GM18867 (cell line): ENCODE measurements at regions not wholly inside any gene's neighbourhood (a gene's known extent, or its start where the extent isn't known, plus 50 kb on each side); places are given as distances from the start of the nearest gene placed in this dataset.

ENCODE experiments used
- ATAC-seq: cut with Tn5 transposase; IDR thresholded peaks from one replicate; pipeline ENCODE4 v1.9.1; 2021; ENCODE audit warnings: mild to moderate bottlenecking, moderate library complexity; ENCODE audit not compliant: unreplicated experiment

DNA sequence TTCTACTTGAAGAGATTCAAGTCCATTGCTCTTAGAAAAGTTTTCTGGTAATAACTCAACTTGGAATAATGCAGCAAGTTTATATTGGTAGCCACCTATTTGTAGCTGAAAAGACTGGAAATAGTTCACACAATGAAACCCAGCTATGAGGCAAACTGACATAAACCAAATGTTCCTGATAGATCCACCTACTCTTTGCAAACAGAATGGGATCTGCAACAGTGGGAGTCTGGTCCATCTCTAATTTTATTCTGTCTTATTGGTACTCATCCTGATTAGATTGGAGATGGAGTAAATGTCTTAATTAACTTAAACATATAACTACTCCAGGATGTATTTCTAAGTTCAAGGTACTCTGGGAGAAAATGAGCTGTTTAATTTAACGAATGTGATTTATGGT, 438.0 kb downstream of the OLFM4 start:
- ATAC-seq = no peak

DNA sequence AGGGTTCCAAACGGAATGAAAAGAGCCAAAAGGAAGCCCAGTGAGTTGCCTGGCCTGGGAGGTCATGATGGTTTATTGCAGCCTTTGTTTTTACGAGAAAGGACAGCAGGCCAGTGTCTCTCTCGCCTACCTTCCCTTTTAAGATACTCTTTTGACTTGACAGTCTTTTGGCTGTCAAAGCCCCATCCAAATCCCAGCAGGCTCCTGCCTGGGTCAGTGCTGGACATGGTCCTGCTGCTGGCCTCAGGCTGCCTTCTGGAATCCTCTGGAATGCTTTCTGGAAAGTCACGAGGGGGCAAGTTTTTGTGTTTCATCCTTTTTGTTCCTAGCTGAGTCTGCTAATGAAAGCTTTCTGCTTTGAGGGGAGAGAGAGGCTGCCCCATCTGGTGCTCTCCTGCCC, 444.8 kb downstream of the OLFM4 start:
- ATAC-seq = no peak

DNA sequence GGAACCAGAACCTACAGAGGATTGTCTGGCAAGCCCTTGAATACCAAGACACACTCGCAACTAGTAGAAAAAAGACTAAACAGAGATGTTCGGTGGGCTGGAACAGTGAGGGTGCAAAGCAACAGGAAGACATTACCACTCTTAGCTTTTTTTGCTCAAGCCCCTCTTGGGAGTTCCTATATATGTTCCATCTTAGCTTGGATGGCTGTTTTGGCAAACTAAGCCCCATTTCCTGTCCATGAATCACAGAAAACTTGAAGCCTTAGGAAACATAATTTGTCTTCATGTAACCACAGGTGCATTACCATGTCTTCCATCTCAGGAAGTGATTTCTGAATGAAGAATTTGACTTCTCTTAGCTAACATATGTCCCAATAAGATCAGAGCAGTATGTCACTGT, 446.3 kb downstream of the OLFM4 start:
- no peak for ATAC-seq

DNA sequence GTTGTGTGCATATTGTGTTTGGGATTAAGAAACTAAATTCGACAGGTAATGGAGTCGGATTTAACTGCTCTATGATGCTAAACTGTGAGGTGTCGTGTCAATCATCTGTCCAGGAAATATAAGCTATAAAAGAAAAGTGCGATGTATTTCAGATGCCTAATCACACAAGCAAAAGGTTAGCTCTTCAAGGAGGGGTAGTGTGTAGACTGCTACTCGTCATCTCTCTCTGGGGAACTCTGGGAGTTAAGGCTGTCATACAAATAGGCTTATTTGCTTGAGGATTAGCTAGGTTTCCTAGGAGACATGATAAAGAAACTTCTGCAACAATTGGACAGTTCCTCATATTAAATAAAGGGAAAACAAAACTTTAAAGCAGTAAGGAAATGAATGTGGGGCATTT, 462.1 kb downstream of the OLFM4 start:
- no peak for ATAC-seq

DNA sequence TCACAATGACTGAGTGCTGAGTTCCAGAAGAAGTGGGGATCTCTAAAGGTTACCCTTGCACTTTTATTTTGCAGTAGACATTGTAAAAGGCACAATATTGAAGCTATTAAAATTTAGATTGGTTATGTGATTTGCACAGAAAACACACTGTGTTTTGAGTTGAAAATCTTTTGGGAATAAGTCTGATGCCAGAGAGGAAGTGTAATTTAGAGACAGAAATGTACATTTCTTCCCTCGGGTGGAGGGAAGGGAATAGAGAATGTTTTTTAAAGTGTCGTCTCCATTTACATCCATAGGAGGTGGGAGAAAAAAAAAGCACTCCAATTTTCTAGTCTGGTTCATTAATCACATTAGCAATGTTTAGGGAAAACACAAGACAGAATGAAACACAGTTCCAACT, 465.8 kb downstream of the OLFM4 start:
- no peak for ATAC-seq

DNA sequence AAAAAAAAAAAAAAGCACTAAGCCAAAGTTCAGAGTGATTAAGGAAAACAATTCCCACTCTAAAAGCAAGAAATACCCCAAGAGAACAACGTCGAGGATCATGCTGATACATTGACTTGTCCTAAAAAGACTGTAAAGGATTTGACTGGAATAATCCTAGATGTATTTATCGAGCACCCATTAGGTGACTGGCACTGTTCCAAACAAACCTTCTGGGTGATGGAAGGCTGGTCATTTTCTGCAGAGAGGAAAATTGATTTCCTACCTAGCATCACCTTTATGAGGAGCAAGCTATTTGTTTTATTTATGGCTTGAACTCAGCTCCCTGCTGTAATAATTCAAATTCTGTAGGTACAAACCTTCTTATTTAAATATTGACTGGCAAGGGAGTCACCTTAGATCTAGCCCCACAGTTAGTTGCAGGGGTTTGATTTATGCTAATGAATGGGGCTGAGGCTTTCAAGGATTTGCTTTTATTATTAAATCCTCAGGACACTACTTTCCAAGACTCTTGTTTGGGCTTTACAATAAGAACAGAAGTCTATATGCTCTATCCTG, 471.0 kb downstream of the OLFM4 start:
- ATAC-seq = no peak

DNA sequence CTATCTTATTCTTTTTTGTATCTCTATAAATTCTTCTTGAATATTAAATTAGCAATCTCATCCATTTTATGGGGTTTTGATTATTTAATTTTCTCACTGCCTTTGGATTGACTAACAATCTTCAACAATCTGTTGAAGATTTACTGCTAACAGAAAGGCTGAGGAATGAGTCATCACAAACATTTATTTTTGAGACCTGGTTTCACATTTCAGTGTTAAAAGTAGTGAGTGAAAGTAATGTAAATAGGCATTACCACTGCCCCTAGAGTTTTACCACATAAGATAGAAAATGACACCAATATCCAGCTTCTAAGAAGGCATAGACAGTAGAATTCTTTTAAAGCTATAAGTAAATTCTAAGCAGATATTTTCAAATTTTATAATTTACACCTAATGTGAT, 472.8 kb downstream of the OLFM4 start:
- peak; percentile 53 for ATAC-seq

DNA sequence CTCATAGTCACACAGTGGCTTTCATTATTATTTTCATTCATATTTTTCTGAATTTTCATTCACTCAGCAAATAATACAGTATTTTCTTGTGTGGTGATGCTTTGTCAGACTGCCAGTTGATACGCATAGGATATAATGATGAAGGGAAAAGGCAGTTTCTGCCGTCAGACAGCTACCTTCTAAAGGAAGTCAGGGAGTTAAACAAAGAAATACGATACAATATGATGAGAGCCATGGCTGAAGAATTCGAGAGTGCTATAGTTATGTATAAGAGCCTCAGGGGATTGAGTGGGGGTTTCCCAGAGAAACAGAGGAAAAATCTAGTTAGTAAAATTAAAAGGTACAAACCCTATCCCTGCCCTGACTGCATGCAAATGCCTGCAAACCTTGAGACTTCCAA, 479.1 kb downstream of the OLFM4 start:
- no peak for ATAC-seq

DNA sequence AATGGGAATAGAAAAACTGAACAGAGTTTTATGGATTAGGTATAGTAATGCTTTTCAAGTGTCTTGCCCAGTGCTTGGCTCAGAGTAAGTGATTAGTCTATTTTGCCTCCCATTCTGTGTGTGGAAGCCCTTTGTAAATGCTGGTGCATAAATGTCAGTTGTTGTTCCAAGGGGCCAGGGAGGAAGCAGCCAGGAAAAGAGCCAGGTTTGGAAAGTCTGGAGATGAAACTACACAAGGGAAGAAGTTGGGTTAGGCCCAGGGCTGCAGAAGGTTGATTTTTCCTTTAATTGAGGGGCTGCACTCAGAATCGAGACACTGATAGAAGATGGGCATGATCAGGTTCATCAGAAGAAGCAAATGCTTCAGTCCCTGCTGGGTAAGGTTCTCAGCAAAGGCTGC, 484.0 kb downstream of the OLFM4 start:
- no peak for ATAC-seq

DNA sequence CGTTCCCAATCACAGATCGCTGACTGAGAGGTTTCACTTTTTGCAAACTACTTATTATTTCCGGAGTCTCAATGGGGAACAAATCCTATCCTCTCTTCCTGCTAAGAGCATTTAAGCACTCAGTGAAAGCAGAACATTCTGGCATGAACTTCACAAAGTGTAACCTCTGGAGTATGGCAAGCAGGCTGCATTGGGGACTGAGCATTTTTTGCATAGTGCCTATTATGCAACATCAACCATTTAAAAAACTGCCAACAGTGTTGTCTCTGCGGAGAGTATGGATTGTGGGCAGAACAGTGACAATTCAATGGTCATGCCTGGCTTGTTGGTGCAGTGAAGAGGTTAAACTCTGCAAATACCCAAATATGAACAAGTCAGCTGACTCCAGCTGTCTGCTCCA, 484.6 kb downstream of the OLFM4 start:
- ATAC-seq = no peak

DNA sequence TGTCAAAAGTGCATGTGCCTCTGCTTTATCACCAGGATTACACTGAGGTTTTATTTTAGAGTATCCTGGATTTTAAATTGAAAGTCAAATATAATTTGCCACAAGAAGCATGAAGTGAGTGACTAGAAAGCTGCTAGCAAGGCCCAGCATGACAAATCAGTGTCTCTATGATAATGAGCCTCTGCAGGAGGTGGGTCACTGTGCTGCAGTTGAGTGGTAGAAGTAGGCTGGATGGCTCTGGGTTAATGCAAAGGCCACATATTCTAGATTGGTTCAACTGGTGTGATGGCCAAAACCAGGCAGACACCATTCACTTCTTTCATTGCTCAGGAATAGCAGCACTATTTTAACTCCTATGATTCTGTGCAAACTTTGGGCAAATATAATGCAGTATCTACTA, 491.5 kb downstream of the OLFM4 start:
- ATAC-seq = no peak

DNA sequence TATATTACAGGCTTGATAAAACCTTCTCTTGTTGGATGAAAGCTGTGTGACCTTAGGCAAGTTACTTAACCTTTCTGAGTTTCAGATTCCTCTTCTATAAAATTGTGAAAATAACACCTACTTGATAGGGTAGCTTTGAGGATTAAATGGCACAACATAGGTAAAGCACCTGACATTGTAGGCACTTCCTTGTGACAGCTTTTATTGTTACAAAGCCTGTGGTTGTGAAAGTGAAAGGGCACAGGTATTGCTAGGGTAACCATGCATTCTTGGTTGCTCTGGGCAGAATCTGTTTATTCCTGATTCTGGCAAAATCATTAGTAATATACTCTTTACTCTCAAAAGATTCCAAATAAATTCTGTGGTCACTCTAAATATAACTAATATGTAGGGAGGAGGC, 493.4 kb downstream of the OLFM4 start:
- no peak for ATAC-seq

DNA sequence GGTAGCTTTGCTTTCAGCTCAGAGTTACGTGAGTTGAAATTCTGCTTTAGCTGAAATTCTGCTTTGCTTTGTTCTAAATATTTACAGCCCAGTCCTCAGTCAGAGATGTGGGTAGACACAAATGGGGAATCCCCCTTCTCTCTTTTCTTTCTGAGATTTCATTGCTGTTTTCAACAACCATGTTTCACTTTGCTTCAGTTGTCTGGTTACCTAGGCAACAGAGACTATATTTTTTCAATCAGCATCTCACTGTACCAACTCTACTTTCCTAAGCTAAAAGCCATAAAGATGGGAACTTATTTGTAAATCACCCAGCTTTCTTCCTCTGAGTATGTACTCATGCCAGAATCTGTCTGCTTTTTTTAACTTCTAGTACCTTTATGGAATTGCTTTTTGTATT, 509.0 kb downstream of the OLFM4 start:
- ATAC-seq = no peak

DNA sequence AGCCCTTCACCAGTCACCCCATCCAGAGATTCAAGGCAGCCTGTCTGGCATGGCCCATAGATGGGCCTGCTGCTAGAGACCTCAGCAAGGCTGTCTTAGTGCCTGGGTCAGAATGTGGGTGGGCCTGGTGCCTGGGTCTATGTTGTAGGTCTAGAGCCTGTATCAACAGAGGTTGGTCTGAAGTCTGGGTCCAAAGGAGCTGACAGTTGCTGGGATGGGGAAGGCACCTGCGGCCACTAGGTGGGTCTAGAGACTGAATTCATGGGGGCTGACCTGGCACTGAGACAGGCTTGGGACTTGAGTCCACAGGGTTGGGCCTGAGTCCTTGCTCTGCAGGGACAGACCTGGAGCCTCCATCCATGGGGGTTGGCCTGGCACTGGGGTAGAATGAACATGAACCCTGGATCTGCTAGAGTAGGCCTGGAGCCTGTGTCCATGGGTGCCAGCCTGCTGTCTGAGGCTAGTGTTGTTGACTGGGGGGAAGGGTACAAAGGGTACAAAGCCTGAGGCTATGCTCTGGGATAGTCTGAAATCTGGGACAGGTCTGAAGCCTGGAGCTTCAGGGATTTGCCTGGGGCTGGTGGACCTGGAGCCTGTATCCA, 516.8 kb downstream of the OLFM4 start:
- ATAC-seq = no peak

DNA sequence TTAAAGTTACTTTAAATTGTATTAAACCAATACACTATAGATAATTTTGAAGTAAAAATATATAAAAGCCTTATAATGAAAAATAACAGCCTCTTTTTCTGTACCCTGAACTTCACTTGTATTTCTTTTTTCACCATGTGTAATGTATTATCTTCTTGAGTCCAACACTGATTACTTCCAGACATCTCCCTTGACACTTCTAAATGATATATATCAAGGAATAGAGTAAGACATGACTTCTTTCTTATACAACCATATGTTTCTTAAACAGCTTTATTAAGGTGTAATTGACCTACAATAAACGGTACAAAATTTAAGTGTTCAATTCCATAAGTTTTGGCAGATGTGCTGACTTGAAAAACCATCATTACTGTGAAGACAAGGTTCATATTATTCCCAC, 531.9 kb downstream of the OLFM4 start:
- ATAC-seq = no peak

DNA sequence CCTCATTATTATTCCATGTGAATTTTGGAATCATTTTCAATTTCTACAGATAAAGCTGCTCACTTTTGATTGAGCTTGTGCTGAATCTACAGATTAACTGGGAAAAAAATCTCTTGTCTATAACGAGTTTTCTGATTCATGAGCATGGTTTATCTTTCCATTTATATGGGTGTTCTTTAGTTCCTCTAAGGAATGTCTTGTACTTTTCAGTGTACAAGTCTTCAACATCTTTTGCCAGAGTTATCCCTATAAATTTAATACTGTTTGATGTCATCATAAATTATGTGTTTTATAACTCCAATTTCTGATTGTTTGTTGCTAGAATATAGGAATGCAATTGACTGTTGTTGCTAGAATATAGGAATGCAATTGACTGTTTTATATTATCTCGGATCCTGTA, 533.8 kb downstream of the OLFM4 start:
- no peak for ATAC-seq

DNA sequence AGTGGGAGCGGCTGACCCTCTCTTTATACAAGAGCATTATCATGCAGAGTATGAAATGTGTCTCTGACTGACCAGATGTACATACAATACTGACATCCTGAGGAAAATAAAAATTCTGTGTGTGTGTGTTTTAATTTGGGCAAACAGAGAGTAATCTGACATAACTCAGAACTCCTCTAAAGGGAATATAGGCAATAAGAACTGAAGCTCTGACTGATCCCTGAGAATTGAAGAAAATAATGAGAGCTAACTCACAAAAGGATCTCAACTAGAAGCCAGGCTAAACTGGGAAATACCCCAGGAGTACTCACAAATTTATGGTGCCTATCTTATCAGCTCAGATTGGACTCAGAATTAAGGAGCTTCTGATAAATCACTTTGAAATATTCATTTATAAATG, 539.9 kb downstream of the OLFM4 start:
- ATAC-seq = no peak

DNA sequence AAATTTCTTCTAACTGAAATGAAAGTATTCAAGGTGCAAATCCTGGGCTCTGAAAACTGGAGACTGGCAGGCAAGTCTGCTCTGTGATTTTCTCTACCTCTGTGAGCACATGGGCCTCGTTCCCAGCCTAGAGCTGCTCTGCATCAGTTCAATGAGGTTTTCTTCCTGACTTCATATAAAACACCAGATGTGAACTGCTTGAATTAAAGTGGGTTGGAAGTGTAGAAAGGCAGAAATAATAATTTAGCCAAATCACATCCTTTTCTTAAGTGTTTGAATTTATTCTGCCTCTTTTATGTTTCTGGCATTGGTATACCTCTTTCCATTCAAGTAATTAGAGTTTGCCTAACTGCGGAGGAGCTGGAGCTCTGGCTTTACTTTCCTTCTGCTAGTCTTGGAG, 540.8 kb downstream of the OLFM4 start:
- ATAC-seq = no peak

DNA sequence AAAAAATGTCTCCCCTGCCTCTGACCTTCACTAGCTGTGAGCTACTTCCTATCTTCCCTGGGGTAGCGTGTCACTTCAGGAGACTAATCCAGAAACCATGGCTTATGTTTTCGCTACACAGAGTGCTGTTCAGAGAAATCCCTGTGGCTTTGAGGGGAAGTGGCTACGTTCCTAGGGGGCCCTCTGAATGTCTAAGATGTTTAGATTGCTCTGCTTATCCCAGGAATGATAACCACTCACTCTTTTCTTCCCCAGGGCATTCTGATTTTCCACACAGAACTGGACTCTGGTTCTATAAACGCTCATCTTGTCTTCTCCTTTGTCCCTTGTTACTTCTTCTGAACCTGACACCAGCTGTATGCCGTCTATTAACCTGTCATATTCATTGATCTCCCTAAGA, 572.5 kb downstream of the OLFM4 start:
- ATAC-seq = no peak

DNA sequence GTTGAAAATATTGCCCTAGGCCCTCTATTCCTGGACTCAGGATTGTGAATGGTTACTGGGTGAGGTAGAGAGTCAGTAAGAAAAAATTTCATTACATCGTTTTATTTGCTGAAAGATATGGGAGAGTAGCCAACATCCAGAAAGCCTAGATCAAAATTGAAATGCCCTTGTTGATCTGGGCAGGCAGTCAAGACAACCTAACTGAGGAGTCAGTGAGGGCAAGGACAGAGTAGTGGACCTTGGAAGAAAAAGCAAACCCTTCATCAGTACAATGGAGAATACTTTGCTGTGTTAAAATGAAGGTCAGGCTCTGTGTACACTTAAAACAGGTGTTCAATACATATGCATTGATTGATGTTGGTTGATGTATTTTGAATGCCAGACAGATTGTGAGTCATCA, 576.7 kb downstream of the OLFM4 start:
- no peak for ATAC-seq

DNA sequence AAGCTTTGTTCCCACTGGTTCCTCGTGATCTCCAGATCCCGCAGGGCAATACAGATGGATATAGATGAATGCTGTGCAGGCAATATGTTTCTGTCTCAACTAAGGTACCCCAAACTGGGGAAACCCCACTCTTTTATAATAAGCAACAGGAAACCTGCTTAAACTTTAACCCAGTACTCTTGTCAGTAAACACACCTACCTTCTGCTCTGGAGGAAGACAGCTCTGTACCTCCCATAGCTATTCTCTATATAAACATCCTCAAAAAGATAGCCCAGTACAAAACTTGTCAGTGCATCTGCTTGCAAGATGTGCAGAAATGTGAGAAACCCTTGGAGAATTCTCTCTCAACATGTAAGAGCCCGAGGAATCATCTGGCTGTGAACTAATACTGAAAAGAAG, 583.6 kb downstream of the OLFM4 start:
- ATAC-seq = no peak

DNA sequence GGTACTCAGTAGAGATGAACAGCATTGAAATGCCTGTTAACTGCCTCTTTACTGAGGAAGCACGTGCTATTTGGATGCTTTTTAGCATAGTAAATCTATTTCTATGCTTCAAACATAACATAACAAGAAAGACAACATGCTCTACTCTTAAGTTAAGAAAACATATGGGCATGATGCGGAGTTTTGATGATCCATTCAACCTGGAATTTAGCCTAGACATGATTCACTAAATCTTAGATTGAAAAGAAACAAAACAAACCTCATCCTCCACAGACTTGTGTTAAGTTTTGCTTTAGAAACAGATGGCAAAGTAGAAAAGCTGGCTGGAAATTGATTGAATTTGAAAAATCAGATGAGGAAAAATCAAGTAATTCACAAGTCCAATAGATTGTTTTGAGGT, 593.8 kb downstream of the OLFM4 start:
- ATAC-seq = no peak

DNA sequence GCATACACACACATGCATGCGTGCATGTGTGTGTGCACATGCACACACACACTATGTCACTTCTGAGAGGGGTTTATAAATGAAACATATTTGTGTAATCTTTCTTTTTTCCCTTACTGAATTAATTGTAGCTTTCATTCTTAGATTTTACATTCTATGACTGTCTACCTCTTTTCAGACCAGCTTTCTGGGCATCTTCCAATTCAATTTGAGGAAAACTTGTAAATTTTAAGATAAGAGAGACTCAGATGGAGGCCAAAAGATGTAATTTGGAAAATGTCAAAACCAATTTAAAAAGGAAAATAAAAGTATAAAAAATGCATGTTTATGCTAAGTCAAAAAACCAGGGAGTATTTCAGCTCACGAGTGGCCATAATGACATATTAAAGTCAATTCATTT, 594.5 kb downstream of the OLFM4 start:
- ATAC-seq = no peak
